GM23248 (cell line): ENCODE measurements at regions not wholly inside any gene's neighbourhood (a gene's known extent, or its start where the extent isn't known, plus 50 kb on each side); places are given as distances from the start of the nearest gene placed in this dataset.

Experiments
- EZH2 ChIP-seq: fragments of 200-600 bp; sonication (generic); IDR thresholded peaks from 2 replicates; pipeline ENCODE4 v1.6.1; 2018; ENCODE audit warnings: antibody characterized with exemption, mild to moderate bottlenecking; ENCODE audit not compliant: insufficient read depth, poor library complexity, severe bottlenecking
- EZH2phosphoT487 ChIP-seq: fragments of 200-600 bp; sonication (generic); IDR thresholded peaks from 2 replicates; pipeline ENCODE4 v1.6.1; 2018; ENCODE audit warnings: antibody characterized with exemption, moderate library complexity, mild to moderate bottlenecking, low read depth; ENCODE audit not compliant: insufficient read depth

DNA sequence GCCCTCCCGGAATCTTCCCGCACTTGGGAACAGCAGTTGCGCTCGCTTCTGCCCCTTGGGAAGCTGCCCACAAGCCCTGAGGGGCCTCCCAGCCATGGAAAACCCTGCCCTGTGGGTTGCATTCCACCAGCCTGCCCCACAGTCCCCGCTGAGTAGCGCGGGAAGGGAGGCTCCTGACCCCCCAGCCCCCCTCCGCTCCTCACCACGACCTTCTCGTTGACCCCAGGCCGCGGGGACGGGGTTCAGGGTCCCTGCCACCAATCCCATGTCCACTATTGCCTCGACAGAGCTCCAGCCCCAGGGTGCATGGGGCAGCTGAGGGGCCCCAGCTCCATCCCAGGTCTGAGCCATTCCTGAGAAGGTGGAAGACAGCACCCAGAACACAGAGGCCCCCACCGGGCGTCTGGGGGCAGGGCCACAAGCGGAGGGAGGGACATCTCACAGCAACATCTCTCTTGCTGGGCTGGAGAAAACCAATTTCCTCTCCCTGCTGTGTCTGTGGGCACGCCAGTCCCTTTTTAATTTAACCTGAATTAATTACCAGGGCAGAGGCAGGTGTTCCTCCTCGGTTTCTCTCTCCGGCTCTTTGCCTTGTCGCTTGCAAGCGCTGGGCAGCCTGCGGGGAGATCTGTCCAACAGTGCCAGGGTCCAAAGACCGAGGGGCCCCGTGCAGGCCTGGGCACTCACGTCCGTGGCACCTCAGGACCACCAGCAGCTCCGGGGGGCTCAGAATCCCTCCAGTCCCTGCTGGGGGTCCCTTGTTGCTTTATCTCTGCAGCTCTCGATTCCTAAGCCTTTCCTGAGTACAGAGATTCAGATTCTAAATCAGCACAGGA is 57.9 kb downstream of the FOXL3 start:
- no peak for TF ChIP-seq EZH2phosphoT487
- TF ChIP-seq EZH2, result no peak
